ENCODE measurements at regions not wholly inside any gene's neighbourhood (a gene's known extent, or its start where the extent isn't known, plus 50 kb on each side); places are given as distances from the start of the nearest gene placed in this dataset.

GRCh38 chr1:22221233-22221780, 78.4 kb upstream of the WNT4 start:
- TF ChIP-seq EZH2 (IDR thresholded peaks at IDR 0.05; ENCODE audit: borderline replicate concordance, low read length) (no peak), CTCF (conservative IDR thresholded peaks at IDR 0.05 in 1 of 2, IDR thresholded peaks at IDR 0.05 in 1 of 2; ENCODE audit: extremely low read depth in 1 of 2, insufficient read depth in 1 of 2, low read depth in 1 of 2, low read length in 2 of 2) (no peak)
